ENCODE measurements at regions not wholly inside any gene's neighbourhood (a gene's known extent, or its start where the extent isn't known, plus 50 kb on each side); places are given as distances from the start of the nearest gene placed in this dataset.

DNA sequence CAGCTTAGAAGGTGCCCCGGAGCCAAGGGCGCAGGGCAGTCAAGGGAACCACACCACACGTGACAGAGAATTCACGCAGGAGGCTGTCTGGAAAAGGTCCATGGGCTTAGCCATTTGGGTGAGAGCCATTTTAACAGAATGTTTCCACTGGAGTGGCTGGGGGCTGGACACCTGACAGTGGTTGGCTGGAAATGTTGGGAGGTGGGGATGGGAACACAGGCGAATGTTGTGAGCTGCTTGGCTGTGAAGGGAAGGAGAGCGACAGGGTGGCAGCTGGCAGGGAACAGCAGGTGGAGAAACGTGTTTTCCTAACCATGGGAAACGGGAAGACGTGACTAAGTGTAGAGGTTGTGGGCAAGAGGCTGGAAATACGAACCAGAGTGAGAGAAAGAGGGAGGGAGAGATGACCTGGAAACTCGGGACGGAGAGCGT, 100.5 kb upstream of the ZNF32 start:
- H3K9me3 ChIP-seq = no peaks in the 10 kb centered on the region
- H3K27me3 ChIP-seq = no peaks in the 10 kb centered on the region
- intact Hi-C loops (cut with DNase I; ENCODE audit: low total_unique reads) = no loop called here
- no peak overlapping the region for H3K4me3 ChIP-seq
- in situ Hi-C loops (cut with MboI; ENCODE audit: low pct_ligation_motif_present in 1 of 4, low pct_unique_long_range_greater_than_20kb in 1 of 4, low sequenced_read_pairs in 3 of 4) = no loop called here
- TF ChIP-seq POLR2A (IDR thresholded peaks at IDR 0.05) = no peak
- no peak for TF ChIP-seq EP300 (IDR thresholded peaks at IDR 0.05; ENCODE audit: low read depth)
- TF ChIP-seq, protein P1, sequence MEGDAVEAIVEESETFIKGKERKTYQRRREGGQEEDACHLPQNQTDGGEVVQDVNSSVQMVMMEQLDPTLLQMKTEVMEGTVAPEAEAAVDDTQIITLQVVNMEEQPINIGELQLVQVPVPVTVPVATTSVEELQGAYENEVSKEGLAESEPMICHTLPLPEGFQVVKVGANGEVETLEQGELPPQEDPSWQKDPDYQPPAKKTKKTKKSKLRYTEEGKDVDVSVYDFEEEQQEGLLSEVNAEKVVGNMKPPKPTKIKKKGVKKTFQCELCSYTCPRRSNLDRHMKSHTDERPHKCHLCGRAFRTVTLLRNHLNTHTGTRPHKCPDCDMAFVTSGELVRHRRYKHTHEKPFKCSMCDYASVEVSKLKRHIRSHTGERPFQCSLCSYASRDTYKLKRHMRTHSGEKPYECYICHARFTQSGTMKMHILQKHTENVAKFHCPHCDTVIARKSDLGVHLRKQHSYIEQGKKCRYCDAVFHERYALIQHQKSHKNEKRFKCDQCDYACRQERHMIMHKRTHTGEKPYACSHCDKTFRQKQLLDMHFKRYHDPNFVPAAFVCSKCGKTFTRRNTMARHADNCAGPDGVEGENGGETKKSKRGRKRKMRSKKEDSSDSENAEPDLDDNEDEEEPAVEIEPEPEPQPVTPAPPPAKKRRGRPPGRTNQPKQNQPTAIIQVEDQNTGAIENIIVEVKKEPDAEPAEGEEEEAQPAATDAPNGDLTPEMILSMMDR (IDR thresholded peaks at IDR 0.05) = no peak
- no peaks in the 10 kb centered on the region for H3K36me3 ChIP-seq
- no peak overlapping the region for H3K27ac ChIP-seq
- DNase-seq = no peak
- no peaks in the 10 kb centered on the region for H3K4me1 ChIP-seq
- WGBS, 2 donors (ENCODE audit: low coverage in 1 of 2) = 80 to 83% methylated on average over 1 to 13 of the region's 13 CpGs

DNA sequence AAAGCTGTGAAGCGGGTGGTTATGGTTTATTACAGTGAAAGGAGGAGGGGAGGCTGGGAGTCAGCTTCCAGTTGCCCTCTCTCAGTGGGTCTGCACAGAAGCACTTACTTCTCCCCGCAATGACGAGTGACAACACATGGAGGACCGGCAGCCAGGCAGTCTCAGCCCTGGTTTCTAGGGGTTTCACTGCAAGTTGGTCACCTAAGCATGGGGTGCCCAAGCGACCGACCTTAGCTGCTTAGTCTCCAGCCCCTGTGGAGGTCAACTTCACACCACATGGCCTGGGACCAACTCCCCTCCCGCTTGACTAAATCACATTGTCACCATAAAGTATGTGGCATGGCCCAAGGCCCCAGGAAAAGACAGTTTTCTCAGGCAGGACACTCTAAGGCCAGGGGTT, 99.9 kb upstream of the ZNF32 start:
- Histone ChIP-seq H3K4me1 (no peaks in the 10 kb centered on the region), H3K36me3 (no peaks in the 10 kb centered on the region), H3K4me3 (no peak overlapping the region), H3K27me3 (no peaks in the 10 kb centered on the region), H3K9me3 (no peaks in the 10 kb centered on the region), H3K27ac (no peak overlapping the region)
- DNase-seq = no peak
- in situ Hi-C loops (cut with MboI; ENCODE audit: low pct_ligation_motif_present in 1 of 4, low pct_unique_long_range_greater_than_20kb in 1 of 4, low sequenced_read_pairs in 3 of 4) (no loop called here), intact Hi-C loops (cut with DNase I; ENCODE audit: low total_unique reads) (no loop called here)
- no peak for TF ChIP-seq POLR2A (IDR thresholded peaks at IDR 0.05)
- no peak for TF ChIP-seq POLR2AphosphoS5 (IDR thresholded peaks at IDR 0.05)
- TF ChIP-seq, protein P1 (IDR thresholded peaks at IDR 0.05) = no peak
- no peak for TF ChIP-seq EP300 (IDR thresholded peaks at IDR 0.05; ENCODE audit: low read depth)
- 79 to 98% methylated on average over 2 to 7 of the region's 7 CpGs for WGBS, 2 donors (ENCODE audit: low coverage in 1 of 2)

- Histone ChIP-seq H3K9me3 (no peaks in the 10 kb centered on the region), H3K27me3 (no peaks in the 10 kb centered on the region), H3K4me1 (no peaks in the 10 kb centered on the region), H3K4me3 (no peak overlapping the region), H3K36me3 (no peaks in the 10 kb centered on the region), H3K27ac (no peak overlapping the region)
- intact Hi-C loops (cut with DNase I; ENCODE audit: low total_unique reads) (no loop called here), in situ Hi-C loops (cut with MboI; ENCODE audit: low pct_ligation_motif_present in 1 of 4, low pct_unique_long_range_greater_than_20kb in 1 of 4, low sequenced_read_pairs in 3 of 4) (no loop called here)
- no peak for DNase-seq
- 43 to 69% methylated on average over 1 of the region's 1 CpG for WGBS, 2 donors (ENCODE audit: low coverage in 1 of 2)
- TF ChIP-seq, protein P1 (IDR thresholded peaks at IDR 0.05) = no peak
- no peak for TF ChIP-seq EP300 (IDR thresholded peaks at IDR 0.05; ENCODE audit: low read depth)
- TF ChIP-seq POLR2A (IDR thresholded peaks at IDR 0.05) = no peak
- TF ChIP-seq POLR2AphosphoS5 (IDR thresholded peaks at IDR 0.05) = no peak
Measured at GRCh38 chr10:43746906-43747305, 98.2 kb upstream of the ZNF32 start.

DNA sequence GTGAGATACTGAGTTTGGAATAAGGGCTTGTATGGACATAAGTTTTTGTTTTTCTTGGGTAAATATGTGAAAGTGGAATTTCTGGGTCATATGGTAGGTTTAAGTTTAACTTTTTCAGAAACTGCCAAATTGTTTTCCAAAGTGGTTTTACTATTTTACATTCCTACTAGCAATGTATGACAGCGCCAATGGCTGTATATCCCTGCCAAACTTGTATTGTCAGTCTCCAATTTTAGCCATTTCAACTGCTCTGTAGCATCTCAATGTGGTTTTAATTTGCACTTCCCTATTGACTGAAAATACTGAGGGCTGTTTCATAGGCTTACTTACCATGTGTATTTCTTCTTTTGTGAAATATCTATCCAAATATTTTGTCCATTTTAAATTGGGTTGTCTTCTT, 90.5 kb upstream of the ZNF32 start:
- no peaks in the 10 kb centered on the region for H3K36me3 ChIP-seq
- H3K27me3 ChIP-seq = no peaks in the 10 kb centered on the region
- TF ChIP-seq POLR2AphosphoS5 (IDR thresholded peaks at IDR 0.05) = no peak
- no peak for TF ChIP-seq POLR2A (IDR thresholded peaks at IDR 0.05)
- TF ChIP-seq, protein P1 (IDR thresholded peaks at IDR 0.05) = no peak
- TF ChIP-seq EP300 (IDR thresholded peaks at IDR 0.05; ENCODE audit: low read depth) = no peak
- 43 to 50% methylated on average over 1 of the region's 1 CpG for whole genome bisulfite sequencing, 2 donors (ENCODE audit: low coverage in 1 of 2)
- no peak overlapping the region for H3K27ac ChIP-seq
- in situ Hi-C loops (cut with MboI; ENCODE audit: low pct_ligation_motif_present in 1 of 4, low pct_unique_long_range_greater_than_20kb in 1 of 4, low sequenced_read_pairs in 3 of 4) = no loop called here
- H3K9me3 ChIP-seq = no peaks in the 10 kb centered on the region
- intact Hi-C loops (cut with DNase I; ENCODE audit: low total_unique reads) = no loop called here
- no peaks in the 10 kb centered on the region for H3K4me1 ChIP-seq
- no peak for DNase-seq
- H3K4me3 ChIP-seq = no peak overlapping the region

All from transverse colon (tissue), 4 donors.